ENCODE measurements at regions not wholly inside any gene's neighbourhood (a gene's known extent, or its start where the extent isn't known, plus 50 kb on each side); places are given as distances from the start of the nearest gene placed in this dataset.
"Not testable (repeated sequence)": the region's sequence is repeated elsewhere in the genome, so short reads cannot be mapped to it uniquely, and the experiment has no call there.

DNA sequence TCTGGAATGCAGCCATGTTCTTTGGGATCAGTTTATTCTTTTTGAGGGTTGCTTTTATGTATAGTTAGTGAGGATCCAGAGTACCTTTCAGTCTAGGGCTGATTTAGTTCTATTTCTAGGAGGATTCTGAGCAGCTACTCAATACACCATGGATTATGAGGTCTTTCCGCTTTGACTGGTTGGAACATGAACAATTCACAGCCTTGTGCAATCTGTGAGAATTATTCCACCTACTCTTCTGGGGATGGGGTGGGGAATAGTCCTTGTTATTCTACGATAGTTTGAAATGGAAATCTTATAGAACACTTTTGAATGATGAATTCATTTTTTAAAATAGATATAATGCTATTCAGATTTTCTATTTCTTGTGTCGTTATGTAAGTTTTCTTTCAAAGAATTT, 212.3 kb upstream of the ARRDC3 start:
- Histone ChIP-seq H3K9me3 (peaks cover 5% of the 10 kb centered on the region), H3K4me3 (no peak overlapping the region), H3K4me1 (no peaks in the 10 kb centered on the region), H3K27ac (no peak overlapping the region), H3K27me3 (ENCODE audit: insufficient read depth in 3 of 3, low read length in 2 of 3) (no peaks in the 10 kb centered on the region), H3K36me3 (ENCODE audit: insufficient read depth in 1 of 2, low read depth in 1 of 2) (no peaks in the 10 kb centered on the region)
- intact Hi-C loops (cut with DNase I): no loop called here
- TF ChIP-seq, protein P1, sequence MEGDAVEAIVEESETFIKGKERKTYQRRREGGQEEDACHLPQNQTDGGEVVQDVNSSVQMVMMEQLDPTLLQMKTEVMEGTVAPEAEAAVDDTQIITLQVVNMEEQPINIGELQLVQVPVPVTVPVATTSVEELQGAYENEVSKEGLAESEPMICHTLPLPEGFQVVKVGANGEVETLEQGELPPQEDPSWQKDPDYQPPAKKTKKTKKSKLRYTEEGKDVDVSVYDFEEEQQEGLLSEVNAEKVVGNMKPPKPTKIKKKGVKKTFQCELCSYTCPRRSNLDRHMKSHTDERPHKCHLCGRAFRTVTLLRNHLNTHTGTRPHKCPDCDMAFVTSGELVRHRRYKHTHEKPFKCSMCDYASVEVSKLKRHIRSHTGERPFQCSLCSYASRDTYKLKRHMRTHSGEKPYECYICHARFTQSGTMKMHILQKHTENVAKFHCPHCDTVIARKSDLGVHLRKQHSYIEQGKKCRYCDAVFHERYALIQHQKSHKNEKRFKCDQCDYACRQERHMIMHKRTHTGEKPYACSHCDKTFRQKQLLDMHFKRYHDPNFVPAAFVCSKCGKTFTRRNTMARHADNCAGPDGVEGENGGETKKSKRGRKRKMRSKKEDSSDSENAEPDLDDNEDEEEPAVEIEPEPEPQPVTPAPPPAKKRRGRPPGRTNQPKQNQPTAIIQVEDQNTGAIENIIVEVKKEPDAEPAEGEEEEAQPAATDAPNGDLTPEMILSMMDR (IDR thresholded peaks at IDR 0.05): no peak
- 69 to 76% (median 69%) methylated on average over 3 of the region's 3 CpGs for WGBS, 3 donors
- DNase-seq (no peak), ATAC-seq (no peak)

DNA sequence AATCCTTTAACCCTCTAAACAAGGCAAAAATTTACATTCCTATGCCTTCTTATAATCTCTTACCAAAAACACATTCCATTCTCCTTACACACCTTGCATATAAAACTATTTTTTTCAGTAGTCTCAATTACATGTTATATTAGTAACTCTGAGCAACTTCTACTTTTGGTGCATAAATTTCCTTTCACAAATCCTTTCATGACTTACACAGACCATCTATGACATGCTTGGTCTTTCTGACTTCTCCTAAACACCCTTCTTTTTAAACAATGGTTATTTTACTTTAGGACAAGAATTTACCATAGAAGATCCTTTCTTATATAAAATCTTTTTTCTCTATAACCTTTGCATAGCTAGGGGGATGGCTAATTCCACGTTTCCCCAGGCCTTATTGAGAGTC, 208.0 kb upstream of the ARRDC3 start:
- no peak overlapping the region for H3K27ac ChIP-seq
- TF ChIP-seq, protein P1 (IDR thresholded peaks at IDR 0.05): no peak
- H3K9me3 ChIP-seq: peaks cover 5% of the 10 kb centered on the region
- no peaks in the 10 kb centered on the region for H3K27me3 ChIP-seq (ENCODE audit: insufficient read depth in 3 of 3, low read length in 2 of 3)
- ATAC-seq (no peak), DNase-seq (no peak)
- no peaks in the 10 kb centered on the region for H3K36me3 ChIP-seq (ENCODE audit: insufficient read depth in 1 of 2, low read depth in 1 of 2)
- intact Hi-C loops (cut with DNase I): no loop called here
- H3K4me1 ChIP-seq: no peaks in the 10 kb centered on the region
- no peak overlapping the region for H3K4me3 ChIP-seq
- 22 to 33% (median 32%) methylated on average over 1 of the region's 1 CpG for WGBS, 3 donors

- H3K4me1 ChIP-seq: no peaks in the 10 kb centered on the region
- 83 to 89% (median 86%) methylated on average over 2 of the region's 2 CpGs for WGBS, 3 donors
- intact Hi-C loops (cut with DNase I): no loop called here
- H3K4me3 ChIP-seq: no peak overlapping the region
- H3K27ac ChIP-seq: no peak overlapping the region
- ATAC-seq (no peak), DNase-seq (no peak)
- no peaks in the 10 kb centered on the region for H3K9me3 ChIP-seq
- TF ChIP-seq, protein P1 (IDR thresholded peaks at IDR 0.05): no peak
- H3K36me3 ChIP-seq (ENCODE audit: insufficient read depth in 1 of 2, low read depth in 1 of 2): no peaks in the 10 kb centered on the region
- no peaks in the 10 kb centered on the region for H3K27me3 ChIP-seq (ENCODE audit: insufficient read depth in 3 of 3, low read length in 2 of 3)
Measured at GRCh38 chr5:91586232-91586631, 203.1 kb upstream of the ARRDC3 start.

GRCh38 chr5:91584352-91584751, 201.2 kb upstream of the ARRDC3 start:
- no peaks in the 10 kb centered on the region for H3K27me3 ChIP-seq (ENCODE audit: insufficient read depth in 3 of 3, low read length in 2 of 3)
- TF ChIP-seq, protein P1 (IDR thresholded peaks at IDR 0.05): no peak
- H3K4me1 ChIP-seq: no peaks in the 10 kb centered on the region
- intact Hi-C loops (cut with DNase I): no loop called here
- DNase-seq (no peak), ATAC-seq (no peak)
- no peaks in the 10 kb centered on the region for H3K36me3 ChIP-seq (ENCODE audit: insufficient read depth in 1 of 2, low read depth in 1 of 2)
- H3K4me3 ChIP-seq: no peak overlapping the region
- H3K27ac ChIP-seq: no peak overlapping the region
- no peaks in the 10 kb centered on the region for H3K9me3 ChIP-seq
- WGBS, 3 donors: 78 to 85% (median 82%) methylated on average over 2 of the region's 2 CpGs

DNA sequence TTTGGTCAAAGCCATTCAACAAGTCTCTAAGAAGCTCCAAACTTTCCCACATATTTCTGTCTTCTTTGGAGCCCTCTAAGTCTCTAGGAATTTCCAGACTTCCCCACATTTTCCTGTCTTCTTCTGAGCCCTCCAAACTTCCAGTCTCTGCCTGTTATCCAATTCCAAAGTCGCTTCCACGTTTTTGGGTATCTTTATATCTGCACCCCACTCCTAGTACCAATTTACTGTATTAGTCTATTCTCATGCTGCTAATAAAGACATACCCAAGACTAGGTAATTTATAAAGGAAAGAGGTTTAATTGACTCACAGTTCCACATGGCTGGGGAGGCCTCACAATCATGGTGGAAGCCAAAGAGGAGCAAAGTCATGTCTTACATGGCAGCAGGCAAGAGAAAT, 182.9 kb upstream of the ARRDC3 start:
- H3K4me1 ChIP-seq; ATAC-seq; H3K9me3 ChIP-seq; H3K4me3 ChIP-seq; DNase-seq; H3K27ac ChIP-seq; intact Hi-C loops (cut with DNase I); H3K27me3 ChIP-seq (ENCODE audit: insufficient read depth in 3 of 3, low read length in 2 of 3); H3K36me3 ChIP-seq (ENCODE audit: insufficient read depth in 1 of 2, low read depth in 1 of 2): not testable (repeated sequence)
- 90 to 94% (median 93%) methylated on average over 2 of the region's 2 CpGs for WGBS, 3 donors
